ENCODE measurements at regions not wholly inside any gene's neighbourhood (a gene's known extent, or its start where the extent isn't known, plus 50 kb on each side); places are given as distances from the start of the nearest gene placed in this dataset.
"Not testable (repeated sequence)": the region's sequence is repeated elsewhere in the genome, so short reads cannot be mapped to it uniquely, and the experiment has no call there.

- no peak for DNase-seq (ENCODE audit: low read depth, low spot score)
Observed at GRCh38 chr6:25157183-25157582, 122.0 kb upstream of the CARMIL1 start.

DNA sequence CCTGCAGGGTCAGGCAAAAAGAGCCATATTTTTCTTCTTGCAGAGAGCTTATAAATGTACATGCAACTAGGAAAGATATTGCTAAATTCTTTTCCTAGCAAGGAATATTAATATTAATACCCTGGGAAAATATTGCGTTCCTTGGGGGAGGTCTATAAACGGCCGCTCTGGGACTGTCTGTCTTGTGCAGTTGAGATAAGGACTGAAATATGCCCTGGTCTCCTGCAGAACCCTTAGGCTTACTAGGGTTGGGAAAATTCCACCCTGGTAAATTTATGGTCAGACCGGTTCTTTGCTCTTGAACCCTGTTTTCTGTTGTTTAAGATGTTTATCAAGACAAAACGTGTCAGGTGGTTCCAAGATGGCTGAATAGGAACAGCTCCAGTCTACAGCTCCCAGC is 121.3 kb upstream of the CARMIL1 start:
- DNase-seq (ENCODE audit: low read depth, low spot score): no peak

GRCh38 chr6:25160134-25160533 is 119.0 kb upstream of the CARMIL1 start:
- not testable (repeated sequence) for DNase-seq (ENCODE audit: low read depth, low spot score)

DNA sequence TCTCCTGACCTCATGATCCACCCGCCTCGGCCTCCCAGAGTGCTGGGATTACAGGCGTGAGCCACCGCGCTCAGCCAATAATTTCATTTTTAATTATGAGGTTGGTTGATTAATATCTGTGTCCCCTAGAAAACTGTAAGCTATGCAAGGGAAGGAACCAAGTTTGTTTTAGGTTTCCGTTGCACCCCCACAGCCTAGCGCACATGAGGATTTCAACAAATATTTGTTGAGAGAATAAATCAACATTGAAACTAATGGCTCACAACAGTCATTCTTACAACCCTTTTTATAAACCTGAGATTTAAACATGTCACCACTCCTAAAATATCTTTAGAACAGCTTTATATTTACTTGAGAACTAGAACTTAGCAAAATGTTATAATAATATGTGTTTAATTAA is 114.0 kb upstream of the CARMIL1 start:
- no peak for DNase-seq (ENCODE audit: low read depth, low spot score)

DNA sequence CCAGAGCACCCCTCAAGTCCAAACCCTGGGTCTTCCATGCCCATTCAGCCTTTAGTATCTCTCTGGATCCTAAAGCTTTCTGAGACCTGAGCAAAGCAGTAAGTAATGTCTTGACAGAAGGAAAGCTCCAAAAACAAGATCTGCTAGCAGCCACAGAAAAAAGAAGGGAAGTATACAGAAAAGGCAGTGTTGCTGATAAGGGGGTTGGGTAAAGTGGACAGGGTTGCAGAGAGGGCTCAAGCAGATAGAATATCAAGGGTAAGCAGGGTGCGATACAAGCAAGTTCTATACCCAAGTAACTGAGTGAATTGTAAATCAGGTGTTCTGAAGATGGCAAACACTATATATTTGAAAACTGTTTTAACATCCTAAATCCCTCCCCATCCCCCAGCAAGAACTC is 113.4 kb upstream of the CARMIL1 start:
- DNase-seq (ENCODE audit: low read depth, low spot score): no peak

DNA sequence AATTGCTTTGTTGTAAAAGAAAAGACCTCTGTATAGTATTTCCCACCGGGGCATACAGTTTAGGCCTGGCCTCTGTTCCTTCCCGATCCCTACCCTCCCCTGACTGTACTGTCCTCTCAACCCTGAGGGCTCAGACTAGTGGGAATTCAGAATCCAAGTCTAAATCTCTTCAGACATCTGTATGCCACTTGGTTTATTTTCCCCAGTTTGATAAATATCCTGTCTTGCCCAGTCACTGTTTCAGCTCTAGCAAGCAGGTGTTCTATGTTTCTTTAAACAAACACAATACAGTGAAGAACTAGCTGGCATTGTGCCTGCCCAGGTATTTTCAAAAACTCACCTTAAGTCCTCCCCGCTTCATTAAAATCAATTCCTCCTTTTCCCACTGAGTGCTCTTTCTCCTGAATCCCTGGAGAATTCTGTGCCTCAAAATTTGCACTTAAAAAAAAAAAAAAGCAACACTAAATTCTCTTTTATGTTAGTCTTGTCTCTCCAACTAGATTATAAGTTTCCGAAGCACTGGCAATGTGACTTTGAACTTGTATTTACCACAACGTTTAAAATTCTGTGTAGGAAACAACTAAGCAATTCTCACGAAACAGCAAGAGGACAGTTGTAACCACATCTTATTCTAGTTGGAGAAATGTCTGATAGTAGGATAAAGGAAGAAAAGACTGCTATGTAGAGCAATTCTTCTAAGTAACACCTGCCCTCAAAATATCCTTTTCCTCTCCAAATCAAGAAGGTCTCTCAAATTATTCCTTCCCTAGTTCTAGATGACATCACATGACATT is 112.0 kb upstream of the CARMIL1 start:
- no peak for DNase-seq (ENCODE audit: low read depth, low spot score)

DNA sequence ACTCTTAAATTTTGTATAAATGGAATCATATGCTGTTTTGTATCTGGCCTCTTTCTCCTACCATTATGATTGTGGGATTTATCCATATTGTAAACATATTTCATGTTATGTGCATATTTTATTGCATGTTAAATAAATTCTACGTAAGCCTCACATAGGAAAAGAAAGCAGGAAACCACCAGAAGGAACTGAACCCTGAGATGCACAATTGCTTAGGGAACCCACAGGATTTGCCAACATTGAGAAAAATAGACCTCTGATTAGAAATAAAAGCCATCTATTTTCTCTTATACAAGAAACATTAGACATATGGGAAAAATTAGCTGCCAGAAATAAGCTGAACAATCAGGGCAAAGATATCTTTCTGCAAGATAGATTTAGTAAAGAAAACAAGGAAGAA is 111.2 kb upstream of the CARMIL1 start:
- no peak for DNase-seq (ENCODE audit: low read depth, low spot score)

DNA sequence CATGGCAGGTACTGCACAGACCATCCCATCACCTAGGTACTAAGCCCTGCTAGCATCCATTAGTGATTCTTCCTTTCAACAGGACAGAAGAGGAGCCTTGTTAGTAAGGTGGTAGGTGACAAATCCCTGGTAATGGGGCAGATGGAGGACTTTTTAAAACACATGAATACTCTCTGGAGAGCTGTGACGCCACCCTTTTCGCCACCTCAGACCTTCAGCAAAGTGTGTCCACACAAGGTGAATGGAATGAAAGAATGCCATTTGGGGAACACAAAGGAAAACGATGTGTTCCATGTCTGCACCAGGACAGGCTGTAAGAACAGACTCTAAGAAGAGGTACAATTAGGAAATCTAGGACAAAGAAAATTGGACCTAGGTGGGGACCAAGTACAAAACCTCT is 110.5 kb upstream of the CARMIL1 start:
- no peak for DNase-seq (ENCODE audit: low read depth, low spot score)

DNA sequence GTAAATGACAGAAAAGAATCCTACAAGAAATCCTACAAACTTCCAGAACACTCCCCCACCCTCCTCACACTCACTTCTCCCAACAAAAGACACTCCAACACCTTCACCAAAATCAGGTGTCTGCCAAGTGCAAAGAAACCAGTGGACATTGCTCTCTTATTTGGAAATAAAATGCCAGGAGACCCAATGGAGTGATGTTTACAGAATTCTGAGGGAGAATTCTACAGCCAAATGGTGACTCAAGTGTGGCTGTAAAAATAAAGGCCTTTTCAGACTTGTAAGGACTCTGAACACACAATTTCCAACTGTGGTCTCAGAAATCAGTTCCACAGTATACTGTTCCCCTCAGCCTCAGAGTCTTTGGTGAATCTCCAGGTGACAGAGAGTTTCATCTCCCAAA is 109.6 kb upstream of the CARMIL1 start:
- DNase-seq (ENCODE audit: low read depth, low spot score): no peak

- DNase-seq (ENCODE audit: low read depth, low spot score): no peak
Observed at GRCh38 chr6:25169961-25170360, 109.2 kb upstream of the CARMIL1 start.

DNA sequence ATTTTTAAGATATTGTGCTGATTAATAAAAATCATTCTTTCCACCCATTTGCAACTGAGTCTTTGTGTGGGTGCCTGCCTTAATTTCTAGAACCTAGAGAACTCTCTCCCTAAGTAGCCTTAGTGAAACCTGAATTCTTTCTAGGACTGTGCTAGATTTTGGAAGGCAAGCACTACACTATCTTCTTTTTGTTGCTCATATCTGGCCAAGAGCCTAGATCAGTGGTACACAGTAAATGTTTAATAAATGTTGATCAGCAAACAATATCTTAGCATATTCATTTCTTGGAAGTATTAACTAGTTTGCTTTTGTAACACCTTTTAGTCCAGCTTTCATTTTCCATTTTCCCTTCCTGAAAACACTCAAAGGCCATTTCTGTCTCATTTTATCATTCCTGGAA is 108.5 kb upstream of the CARMIL1 start:
- DNase-seq (ENCODE audit: low read depth, low spot score): no peak

GRCh38 chr6:25171301-25171700 is 107.9 kb upstream of the CARMIL1 start:
- DNase-seq (ENCODE audit: low read depth, low spot score): peak; percentile 12

GRCh38 chr6:25172819-25173218 is 106.4 kb upstream of the CARMIL1 start:
- DNase-seq (ENCODE audit: low read depth, low spot score): peak; percentile 52

DNA sequence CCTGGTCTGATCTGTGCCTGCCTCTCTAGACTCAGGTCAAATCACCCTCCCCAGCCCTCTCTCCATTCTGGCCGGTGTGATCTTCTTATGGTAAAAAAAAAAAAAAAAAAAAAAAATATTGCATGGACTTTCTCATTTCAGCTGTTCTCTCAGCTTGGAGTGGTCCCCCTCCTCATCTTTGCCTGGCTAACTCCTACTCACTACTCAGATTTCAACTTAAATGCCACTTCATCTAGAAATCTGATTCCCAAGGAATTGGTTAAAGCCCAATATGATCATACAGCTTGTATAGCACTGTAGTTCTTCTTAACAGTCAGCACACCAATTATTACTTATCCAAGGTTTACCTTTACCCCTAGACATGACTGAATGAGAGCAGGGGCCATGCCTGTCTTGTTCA is 105.9 kb upstream of the CARMIL1 start:
- no peak for DNase-seq (ENCODE audit: low read depth, low spot score)

GRCh38 chr6:25173951-25174474 is 105.2 kb upstream of the CARMIL1 start:
- DNase-seq (ENCODE audit: low read depth, low spot score): no peak

GRCh38 chr6:25174678-25175077 is 104.5 kb upstream of the CARMIL1 start:
- DNase-seq (ENCODE audit: low read depth, low spot score): no peak

GRCh38 chr6:25175196-25175595 is 104.0 kb upstream of the CARMIL1 start:
- DNase-seq (ENCODE audit: low read depth, low spot score): peak; percentile 73

DNA sequence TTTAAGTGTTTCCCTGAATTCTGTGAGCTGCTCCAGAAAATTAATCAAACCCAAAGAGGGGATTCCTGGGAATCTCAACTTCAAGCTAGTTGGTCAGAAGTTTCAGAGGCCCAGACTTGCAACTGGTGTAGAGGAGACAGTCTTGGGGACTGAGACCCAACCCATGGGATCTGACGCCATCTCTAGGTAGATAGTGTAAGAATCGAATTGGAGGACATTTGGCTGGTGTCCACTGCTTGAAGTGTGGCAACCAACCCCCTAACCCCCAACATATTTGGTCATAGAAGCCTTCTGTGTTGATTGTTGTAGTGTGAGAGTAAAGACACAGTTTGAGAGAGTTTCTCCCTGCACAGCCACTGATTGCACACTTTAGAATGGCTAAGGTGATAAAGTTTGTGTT is 103.5 kb upstream of the CARMIL1 start:
- no peak for DNase-seq (ENCODE audit: low read depth, low spot score)

- no peak for DNase-seq (ENCODE audit: low read depth, low spot score)
Observed at GRCh38 chr6:25176466-25176865, 102.7 kb upstream of the CARMIL1 start.

GRCh38 chr6:25177500-25178028 is 101.6 kb upstream of the CARMIL1 start:
- DNase-seq (ENCODE audit: low read depth, low spot score): no peak

DNA sequence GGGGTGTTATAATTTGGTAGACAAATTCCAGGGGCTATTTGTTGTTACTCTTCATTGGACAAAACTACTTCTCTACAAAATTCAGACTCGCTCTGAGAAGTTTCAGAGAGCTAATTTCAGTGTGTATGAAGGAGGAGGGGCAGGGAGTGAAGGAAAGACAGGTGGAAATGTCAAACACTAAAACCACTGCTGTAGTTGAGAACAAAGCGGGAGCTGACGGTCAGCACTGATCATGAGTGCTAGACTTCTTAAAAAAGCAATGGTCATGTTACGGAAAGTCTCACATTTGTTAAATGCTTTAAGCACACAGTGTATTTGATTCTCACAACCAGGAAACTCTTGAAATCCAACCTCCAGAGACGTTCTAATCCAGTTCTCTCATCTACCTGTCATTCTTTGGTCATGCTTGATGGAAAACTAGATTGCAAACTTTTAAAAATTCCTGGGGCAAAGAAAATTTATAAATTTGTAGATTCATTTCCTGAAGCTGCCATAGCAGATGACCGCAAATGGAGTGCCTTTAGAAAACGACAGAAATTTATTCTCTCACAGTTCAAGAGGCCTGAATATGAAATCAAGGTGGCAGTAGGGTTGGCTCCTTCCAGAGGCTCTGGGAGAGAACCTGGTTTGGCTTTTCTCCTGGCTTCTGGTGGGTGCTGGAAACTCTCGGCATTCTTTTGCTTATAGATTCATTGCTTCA is 100.7 kb upstream of the CARMIL1 start:
- no peak for DNase-seq (ENCODE audit: low read depth, low spot score)

DNA sequence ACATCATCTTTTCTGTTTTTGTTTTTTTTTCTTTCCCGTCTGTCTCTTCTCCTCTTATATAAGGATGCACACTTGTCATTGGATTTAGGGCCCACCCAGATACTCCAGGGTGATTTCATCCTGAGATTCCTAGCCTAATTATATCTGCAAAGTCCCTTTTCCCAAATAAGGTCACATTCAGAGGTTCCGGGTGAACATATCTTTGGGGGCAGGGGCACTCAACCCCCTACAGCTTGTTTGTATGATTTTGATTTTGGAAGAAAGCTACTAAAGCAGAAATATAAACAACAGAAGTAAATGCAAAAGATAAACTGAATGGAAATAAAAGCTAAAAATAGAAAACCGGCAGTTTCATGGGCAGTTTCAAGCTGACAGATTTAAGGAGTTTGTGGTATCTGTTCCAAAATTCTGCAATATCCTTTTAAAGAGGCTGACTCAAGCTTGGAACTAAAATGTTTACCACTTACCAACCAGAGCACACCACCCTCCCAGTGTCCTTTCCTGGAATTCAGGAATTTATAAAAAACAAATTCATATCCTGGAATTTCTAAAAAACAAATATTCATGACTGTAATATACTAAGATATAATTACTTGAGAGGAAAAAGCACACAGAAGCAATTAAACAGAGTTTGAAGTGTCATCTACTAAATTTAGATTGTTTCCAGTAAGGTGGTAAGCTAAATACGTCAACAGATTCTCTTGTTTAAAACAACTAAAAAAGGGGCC is 100.0 kb upstream of the CARMIL1 start:
- no peak for DNase-seq (ENCODE audit: low read depth, low spot score)
